ENCODE measurements at regions not wholly inside any gene's neighbourhood (a gene's known extent, or its start where the extent isn't known, plus 50 kb on each side); places are given as distances from the start of the nearest gene placed in this dataset.

GRCh38 chr14:88929656-88930436 is 105.4 kb downstream of the TTC8 start:
- peaks cover 24% of the 10 kb centered on the region for H3K27me3 Mint-ChIP-seq (ENCODE audit: low read depth)
- no peak for ATAC-seq
- H3K9me3 Mint-ChIP-seq = peaks cover 6% of the 10 kb centered on the region
- no peaks in the 10 kb centered on the region for H3K36me3 Mint-ChIP-seq (ENCODE audit: insufficient read depth)
- no peaks in the 10 kb centered on the region for H3K4me1 Mint-ChIP-seq (ENCODE audit: low read depth)
- DNase-seq = no peak
- H3K4me3 Mint-ChIP-seq = no peak overlapping the region

- peaks cover 19% of the 10 kb centered on the region for H3K27me3 Mint-ChIP-seq (ENCODE audit: low read depth)
- DNase-seq = no peak
Measured at GRCh38 chr14:88931321-88932110, 107.1 kb downstream of the TTC8 start.

GRCh38 chr14:88933191-88933590 is 108.7 kb downstream of the TTC8 start:
- Mint-ChIP-seq H3K4me1 (ENCODE audit: low read depth) (no peaks in the 10 kb centered on the region), H3K9me3 (peaks cover 5% of the 10 kb centered on the region), H3K36me3 (ENCODE audit: insufficient read depth) (no peaks in the 10 kb centered on the region), H3K27me3 (ENCODE audit: low read depth) (peaks cover 13% of the 10 kb centered on the region), H3K4me3 (no peak overlapping the region)
- ATAC-seq (no peak), DNase-seq (no peak)

More at GRCh38 chr14:88931321-88932110, 107.1 kb downstream of the TTC8 start:
- no peak overlapping the region for H3K4me3 Mint-ChIP-seq
- H3K36me3 Mint-ChIP-seq (ENCODE audit: insufficient read depth) = no peaks in the 10 kb centered on the region
- no peaks in the 10 kb centered on the region for H3K4me1 Mint-ChIP-seq (ENCODE audit: low read depth)
- peaks cover 5% of the 10 kb centered on the region for H3K9me3 Mint-ChIP-seq
- ATAC-seq = no peak

GRCh38 chr14:88934351-88934806 is 109.9 kb downstream of the TTC8 start:
- DNase-seq (no peak), ATAC-seq (no peak)
- H3K36me3 Mint-ChIP-seq (ENCODE audit: insufficient read depth) = no peaks in the 10 kb centered on the region
- no peak overlapping the region for H3K4me3 Mint-ChIP-seq
- peaks cover 5% of the 10 kb centered on the region for H3K9me3 Mint-ChIP-seq
- no peaks in the 10 kb centered on the region for H3K4me1 Mint-ChIP-seq (ENCODE audit: low read depth)
- H3K27me3 Mint-ChIP-seq (ENCODE audit: low read depth) = peaks cover 13% of the 10 kb centered on the region

GRCh38 chr14:88935083-88935482 is 110.6 kb downstream of the TTC8 start:
- no peak for DNase-seq
- no peaks in the 10 kb centered on the region for H3K9me3 Mint-ChIP-seq
- no peak overlapping the region for H3K4me3 Mint-ChIP-seq
- H3K27me3 Mint-ChIP-seq (ENCODE audit: low read depth) = peaks cover 13% of the 10 kb centered on the region
- no peak for ATAC-seq
- H3K4me1 Mint-ChIP-seq (ENCODE audit: low read depth) = no peaks in the 10 kb centered on the region
- H3K36me3 Mint-ChIP-seq (ENCODE audit: insufficient read depth) = no peaks in the 10 kb centered on the region

GRCh38 chr14:88937706-88938105 is 113.3 kb downstream of the TTC8 start:
- no peaks in the 10 kb centered on the region for H3K9me3 Mint-ChIP-seq
- H3K4me3 Mint-ChIP-seq = no peak overlapping the region
- H3K27me3 Mint-ChIP-seq (ENCODE audit: low read depth) = peaks cover 6% of the 10 kb centered on the region
- DNase-seq (no peak), ATAC-seq (no peak)
- no peaks in the 10 kb centered on the region for H3K36me3 Mint-ChIP-seq (ENCODE audit: insufficient read depth)
- no peaks in the 10 kb centered on the region for H3K4me1 Mint-ChIP-seq (ENCODE audit: low read depth)

- DNase-seq = no peak
- Mint-ChIP-seq H3K9me3 (no peaks in the 10 kb centered on the region), H3K4me1 (ENCODE audit: low read depth) (no peaks in the 10 kb centered on the region), H3K4me3 (no peak overlapping the region), H3K27me3 (ENCODE audit: low read depth) (peaks cover 14% of the 10 kb centered on the region), H3K36me3 (ENCODE audit: insufficient read depth) (no peaks in the 10 kb centered on the region)
- no peak for ATAC-seq
Measured at GRCh38 chr14:88940671-88941070, 116.2 kb downstream of the TTC8 start.

GRCh38 chr14:88941414-88941813 is 117.0 kb downstream of the TTC8 start:
- H3K36me3 Mint-ChIP-seq (ENCODE audit: insufficient read depth) = no peaks in the 10 kb centered on the region
- H3K4me1 Mint-ChIP-seq (ENCODE audit: low read depth) = no peaks in the 10 kb centered on the region
- DNase-seq (no peak), ATAC-seq (no peak)
- no peak overlapping the region for H3K4me3 Mint-ChIP-seq
- H3K27me3 Mint-ChIP-seq (ENCODE audit: low read depth) = peaks cover 16% of the 10 kb centered on the region
- no peaks in the 10 kb centered on the region for H3K9me3 Mint-ChIP-seq

GRCh38 chr14:88947646-88948598 is 123.5 kb downstream of the TTC8 start:
- H3K4me3 Mint-ChIP-seq = no peak overlapping the region
- no peaks in the 10 kb centered on the region for H3K4me1 Mint-ChIP-seq (ENCODE audit: low read depth)
- H3K27me3 Mint-ChIP-seq (ENCODE audit: low read depth) = peaks cover 23% of the 10 kb centered on the region
- H3K36me3 Mint-ChIP-seq (ENCODE audit: insufficient read depth) = no peaks in the 10 kb centered on the region
- ATAC-seq = no peak
- DNase-seq = no peak
- peaks cover 16% of the 10 kb centered on the region for H3K9me3 Mint-ChIP-seq

- no peaks in the 10 kb centered on the region for H3K36me3 Mint-ChIP-seq (ENCODE audit: insufficient read depth)
- no peaks in the 10 kb centered on the region for H3K4me1 Mint-ChIP-seq (ENCODE audit: low read depth)
- DNase-seq (no peak), ATAC-seq (no peak)
- peaks cover 19% of the 10 kb centered on the region for H3K27me3 Mint-ChIP-seq (ENCODE audit: low read depth)
- H3K4me3 Mint-ChIP-seq = no peak overlapping the region
- H3K9me3 Mint-ChIP-seq = peaks cover 23% of the 10 kb centered on the region
Measured at GRCh38 chr14:88950069-88950468, 125.6 kb downstream of the TTC8 start.

GRCh38 chr14:88951370-88951769 is 126.9 kb downstream of the TTC8 start:
- no peaks in the 10 kb centered on the region for H3K36me3 Mint-ChIP-seq (ENCODE audit: insufficient read depth)
- DNase-seq (no peak), ATAC-seq (no peak)
- peaks cover 16% of the 10 kb centered on the region for H3K27me3 Mint-ChIP-seq (ENCODE audit: low read depth)
- H3K4me3 Mint-ChIP-seq = no peak overlapping the region
- peaks cover 23% of the 10 kb centered on the region for H3K9me3 Mint-ChIP-seq
- no peaks in the 10 kb centered on the region for H3K4me1 Mint-ChIP-seq (ENCODE audit: low read depth)

GRCh38 chr14:88952901-88953300 is 128.4 kb downstream of the TTC8 start:
- DNase-seq (no peak), ATAC-seq (no peak)
- H3K4me1 Mint-ChIP-seq (ENCODE audit: low read depth) = no peaks in the 10 kb centered on the region
- peaks cover 23% of the 10 kb centered on the region for H3K9me3 Mint-ChIP-seq
- H3K4me3 Mint-ChIP-seq = no peak overlapping the region
- H3K27me3 Mint-ChIP-seq (ENCODE audit: low read depth) = peaks cover 19% of the 10 kb centered on the region
- H3K36me3 Mint-ChIP-seq (ENCODE audit: insufficient read depth) = no peaks in the 10 kb centered on the region

GRCh38 chr14:88955455-88955854 is 131.0 kb downstream of the TTC8 start:
- no peak overlapping the region for H3K4me3 Mint-ChIP-seq
- H3K27me3 Mint-ChIP-seq (ENCODE audit: low read depth) = peaks cover 12% of the 10 kb centered on the region
- no peaks in the 10 kb centered on the region for H3K4me1 Mint-ChIP-seq (ENCODE audit: low read depth)
- peaks cover 23% of the 10 kb centered on the region for H3K9me3 Mint-ChIP-seq
- H3K36me3 Mint-ChIP-seq (ENCODE audit: insufficient read depth) = no peaks in the 10 kb centered on the region
- no peak for DNase-seq
- ATAC-seq = no peak

GRCh38 chr14:88960496-88960895 is 136.0 kb downstream of the TTC8 start:
- ATAC-seq (no peak), DNase-seq (no peak)
- Mint-ChIP-seq H3K9me3 (no peaks in the 10 kb centered on the region), H3K4me3 (no peak overlapping the region), H3K36me3 (ENCODE audit: insufficient read depth) (no peaks in the 10 kb centered on the region), H3K27me3 (ENCODE audit: low read depth) (peaks cover 17% of the 10 kb centered on the region), H3K4me1 (ENCODE audit: low read depth) (no peaks in the 10 kb centered on the region)

Measured in activated T-cell treated with anti-CD3 and anti-CD28 coated beads, Interleukin-2, amount 50 U/mL, for 4 hours (primary cell).